Loucy (cell line): ENCODE measurements at regions not wholly inside any gene's neighbourhood (a gene's known extent, or its start where the extent isn't known, plus 50 kb on each side); places are given as distances from the start of the nearest gene placed in this dataset.

ENCODE experiments used
- CTCF ChIP-seq: fragments of 200-600 bp; sonication (generic); conservative IDR thresholded peaks from 2 replicates; pipeline ENCODE4 v1.5.1; 2014; ENCODE audit warnings: mild to moderate bottlenecking, antibody characterized with exemption, low read length
- EZH2phosphoT487 ChIP-seq: fragments of 200-600 bp; IDR thresholded peaks from 2 replicates; pipeline ENCODE4 v1.6.1; 2018; ENCODE audit warnings: antibody characterized with exemption, mild to moderate bottlenecking, moderate library complexity, borderline replicate concordance

GRCh38 chr4:135316266-135316779, 1114.7 kb upstream of the PABPC4L start:
- TF ChIP-seq CTCF, result no peak
- no peak for TF ChIP-seq EZH2phosphoT487
